Left ventricle myocardium inferior (tissue), 1 donor: ENCODE measurements at regions not wholly inside any gene's neighbourhood (a gene's known extent, or its start where the extent isn't known, plus 50 kb on each side); places are given as distances from the start of the nearest gene placed in this dataset.

Experiments used
- DNase-seq: peaks from one replicate; pipeline ENCODE4 v3.0.0-alpha.2; 2020
- H3K27ac ChIP-seq: fragments of 200-600 bp; replicated peaks from 2 replicates; pipeline ENCODE4 v1.8.0; 2021
- H3K27me3 ChIP-seq: fragments of 200-600 bp; 2 replicates; pipeline ENCODE4 v1.8.0; 2021; ENCODE audit warnings: low read depth
- H3K36me3 ChIP-seq: fragments of 200-600 bp; 2 replicates; pipeline ENCODE4 v1.8.0; 2021
- H3K4me1 ChIP-seq: fragments of 200-600 bp; 2 replicates; pipeline ENCODE4 v1.8.0; 2021
- H3K4me3 ChIP-seq: fragments of 200-600 bp; 2 replicates; pipeline ENCODE4 v1.8.0; 2021; ENCODE audit warnings: mild to moderate bottlenecking, moderate library complexity
- H3K9me3 ChIP-seq: fragments of 200-600 bp; replicated peaks from 2 replicates; pipeline ENCODE4 v1.8.0; 2021
- CTCF ChIP-seq: fragments of 200-600 bp; IDR thresholded peaks from 2 replicates; pipeline ENCODE4 v1.8.0; 2021; ENCODE audit warnings: antibody characterized with exemption, mild to moderate bottlenecking, borderline replicate concordance
- intact Hi-C: fragments of 100-400 bp; cut with micrococcal nuclease; formaldehyde crosslinking; loops from one replicate; pipeline ENCODE4 v1.11.0; 2022
- donor health status: DM: no; HTN: yes; CAD: no; lungs with severe emphysema.

- Histone ChIP-seq H3K9me3 (peaks cover 14% of the 10 kb centered on the region), H3K4me3 (no peak overlapping the region), H3K4me1 (no peaks in the 10 kb centered on the region), H3K27me3 (no peaks in the 10 kb centered on the region), H3K36me3 (no peaks in the 10 kb centered on the region), H3K27ac (no peak overlapping the region)
- DNase-seq = no peak
- no peak for TF ChIP-seq CTCF
- intact Hi-C loops = no loop called here
Measured at GRCh38 chr1:208513799-208514198, 269.6 kb upstream of the PLXNA2 start.

GRCh38 chr1:208515129-208515528, 270.9 kb upstream of the PLXNA2 start:
- no peaks in the 10 kb centered on the region for H3K36me3 ChIP-seq
- H3K9me3 ChIP-seq = peaks cover 14% of the 10 kb centered on the region
- H3K27me3 ChIP-seq = no peaks in the 10 kb centered on the region
- H3K27ac ChIP-seq = no peak overlapping the region
- H3K4me3 ChIP-seq = no peak overlapping the region
- intact Hi-C loops = no loop called here
- TF ChIP-seq CTCF = no peak
- H3K4me1 ChIP-seq = no peaks in the 10 kb centered on the region
- DNase-seq = no peak

- H3K27ac ChIP-seq = no peak overlapping the region
- no peaks in the 10 kb centered on the region for H3K27me3 ChIP-seq
- no peak for DNase-seq
- H3K4me3 ChIP-seq = no peak overlapping the region
- H3K36me3 ChIP-seq = no peaks in the 10 kb centered on the region
- H3K9me3 ChIP-seq = peaks cover 14% of the 10 kb centered on the region
- TF ChIP-seq CTCF = no peak
- intact Hi-C loops = no loop called here
- H3K4me1 ChIP-seq = no peaks in the 10 kb centered on the region
Measured at GRCh38 chr1:208516780-208517179, 272.6 kb upstream of the PLXNA2 start.

GRCh38 chr1:208520438-208521099, 276.4 kb upstream of the PLXNA2 start:
- DNase-seq = no peak
- intact Hi-C loops = no loop called here
- Histone ChIP-seq H3K4me3 (no peak overlapping the region), H3K36me3 (no peaks in the 10 kb centered on the region), H3K27ac (no peak overlapping the region), H3K9me3 (peaks cover 14% of the 10 kb centered on the region), H3K27me3 (no peaks in the 10 kb centered on the region), H3K4me1 (no peaks in the 10 kb centered on the region)
- TF ChIP-seq CTCF = no peak

- intact Hi-C loops = no loop called here
- H3K27me3 ChIP-seq = no peaks in the 10 kb centered on the region
- no peak overlapping the region for H3K27ac ChIP-seq
- H3K9me3 ChIP-seq = peaks cover 11% of the 10 kb centered on the region
- no peak for TF ChIP-seq CTCF
- no peaks in the 10 kb centered on the region for H3K36me3 ChIP-seq
- DNase-seq = no peak
- H3K4me3 ChIP-seq = no peak overlapping the region
- H3K4me1 ChIP-seq = no peaks in the 10 kb centered on the region
Measured at GRCh38 chr1:208521534-208521933, 277.4 kb upstream of the PLXNA2 start.
